ENCODE measurements at regions not wholly inside any gene's neighbourhood (a gene's known extent, or its start where the extent isn't known, plus 50 kb on each side); places are given as distances from the start of the nearest gene placed in this dataset.

DNA sequence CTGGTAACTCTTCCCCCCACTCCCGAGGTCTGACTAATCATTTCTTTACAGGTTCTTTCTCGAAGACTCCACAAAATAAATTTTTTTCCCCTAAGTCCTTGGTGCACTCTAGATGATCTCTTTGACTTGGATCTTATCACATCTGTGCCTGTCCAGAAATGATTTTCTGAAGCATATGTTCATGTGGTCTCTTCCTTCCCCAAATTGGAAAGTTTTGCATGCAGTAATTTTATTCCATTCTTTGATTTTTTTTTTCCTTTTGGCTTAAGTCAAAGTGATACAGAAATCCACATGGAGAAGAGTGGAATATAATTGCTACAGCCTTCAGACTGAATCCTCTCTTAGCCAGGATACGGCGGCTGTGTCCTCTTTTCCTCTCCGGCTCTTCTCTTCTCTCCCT lies 213.3 kb downstream of the BMP4 start:
- TF ChIP-seq CTCF (conservative IDR thresholded peaks at IDR 0.05 in 1 of 2, IDR thresholded peaks at IDR 0.05 in 1 of 2; ENCODE audit: low read depth in 1 of 2, low read length in 2 of 2) (no peak), EZH2 (IDR thresholded peaks at IDR 0.05; ENCODE audit: low read length, missing control alignments) (no peak)

Data from fibroblast of lung (primary cell).